Stimulated activated CD8-positive, alpha-beta memory T cell treated with anti-CD3 and anti-CD28 coated beads, Interleukin-7, amount 100 ng/mL, for 48 hours (primary cell): ENCODE measurements at regions not wholly inside any gene's neighbourhood (a gene's known extent, or its start where the extent isn't known, plus 50 kb on each side); places are given as distances from the start of the nearest gene placed in this dataset.
"Not testable (repeated sequence)": the region's sequence is repeated elsewhere in the genome, so short reads cannot be mapped to it uniquely, and the experiment has no call there.

Experiments
- DNase-seq, 2 donors: peaks; one replicate each; pipeline ENCODE4 v3.0.0-alpha.2; 2020; ENCODE audit warnings: low read depth in 1 of 2; ENCODE audit errors: extremely low read depth in 1 of 2

DNA sequence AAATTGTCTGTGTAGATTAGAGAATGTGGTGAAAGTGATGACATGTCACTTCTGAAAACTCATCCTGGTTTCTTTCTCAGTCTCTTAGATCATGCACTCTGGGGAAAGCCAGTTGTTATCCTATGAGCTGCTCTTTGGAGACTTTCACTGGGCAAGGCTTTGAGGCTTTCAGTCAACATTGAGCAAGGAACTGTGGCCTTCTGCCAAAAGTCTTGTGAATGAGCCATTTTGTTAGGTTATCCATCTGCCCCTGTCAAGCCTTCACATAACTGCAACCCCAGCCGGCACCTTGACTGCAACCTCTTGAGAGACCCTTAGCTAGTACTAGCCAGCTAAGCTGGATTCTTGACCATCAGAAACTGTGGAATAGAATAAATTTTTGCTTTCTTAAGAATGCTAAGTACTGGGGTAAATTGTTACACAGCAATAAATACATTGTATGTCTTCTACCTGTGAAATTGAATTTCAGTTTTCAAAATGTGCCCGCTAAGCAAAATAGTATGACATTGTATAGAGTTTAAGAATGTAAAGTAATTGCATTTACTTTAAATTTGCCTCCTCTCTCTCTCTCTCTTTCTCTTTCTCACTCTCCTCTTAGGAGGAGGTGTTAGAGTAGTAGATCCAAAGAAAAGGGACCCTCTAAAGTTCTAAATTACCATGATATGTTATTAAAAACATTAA is 1273.0 kb downstream of the RAPGEF2 start:
- DNase-seq: no peak

DNA sequence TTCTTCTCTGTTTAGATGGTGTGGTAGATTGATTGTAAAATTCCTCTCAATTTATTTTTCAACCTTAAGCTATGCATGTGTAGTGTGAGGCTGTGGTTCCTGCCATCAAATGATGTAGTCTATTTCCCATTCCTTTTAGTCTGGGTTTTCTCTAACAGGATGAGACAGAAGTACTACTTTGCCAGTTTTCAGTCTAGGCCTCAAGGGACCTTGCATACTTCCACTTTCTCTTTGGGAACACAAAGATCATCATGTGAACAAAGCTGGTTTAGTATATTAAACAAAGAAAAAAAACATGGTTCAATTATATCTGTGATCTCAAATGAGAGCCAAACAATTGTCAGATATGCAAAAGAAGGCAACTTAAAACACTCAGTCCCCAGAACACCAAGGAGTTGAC is 1284.0 kb downstream of the RAPGEF2 start:
- no peak for DNase-seq

- no peak for DNase-seq
These were observed 1296.9 kb downstream of the RAPGEF2 start for GRCh38 chr4:160399826-160400225.

GRCh38 chr4:160403081-160403480 is 1300.2 kb downstream of the RAPGEF2 start:
- DNase-seq: no peak

DNA sequence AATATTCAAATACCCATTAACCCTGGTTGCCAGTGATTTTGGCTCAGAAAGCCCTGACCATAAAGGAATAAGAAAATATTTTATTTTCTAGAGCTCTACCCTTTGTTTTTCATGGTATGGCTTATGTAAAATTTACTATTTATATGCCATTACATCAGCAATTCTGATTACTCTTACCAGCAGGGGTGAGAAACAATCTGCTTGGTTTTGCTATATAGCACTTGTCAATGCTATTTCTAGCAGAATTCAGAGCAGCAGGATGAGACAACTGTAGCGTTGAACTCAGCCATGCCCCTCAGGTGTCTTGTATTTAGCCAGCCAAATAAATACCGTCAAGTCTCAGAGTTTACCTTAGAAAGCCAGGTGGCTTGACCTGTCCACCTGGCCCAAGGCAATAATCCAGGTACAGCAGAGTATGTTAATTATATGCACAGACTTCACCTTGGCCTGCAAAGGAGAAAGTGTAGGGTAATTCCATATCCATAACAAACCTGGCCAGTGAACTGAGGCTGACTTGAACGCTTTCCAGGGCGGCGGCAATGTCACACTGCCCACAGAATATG is 1303.5 kb downstream of the RAPGEF2 start:
- no peak for DNase-seq

DNA sequence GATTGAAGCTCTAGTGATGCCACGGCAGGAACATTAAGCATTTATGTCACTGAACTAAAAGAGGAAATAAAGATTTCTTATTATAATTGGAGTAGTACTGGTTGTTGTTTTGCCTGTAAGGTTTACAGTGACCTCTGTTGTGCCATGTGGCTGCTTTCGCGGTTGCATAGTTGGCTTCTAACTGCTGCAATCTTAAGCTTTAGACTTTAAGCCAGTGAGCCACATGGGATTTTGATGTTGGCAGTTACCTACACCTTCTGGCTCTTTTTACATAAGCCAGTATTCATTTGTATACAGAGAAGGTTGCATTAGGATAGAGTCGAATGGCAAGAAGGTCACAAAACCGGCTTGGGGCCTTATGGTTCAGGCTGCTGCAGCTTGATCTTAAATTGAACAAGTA is 1311.6 kb downstream of the RAPGEF2 start:
- no peak for DNase-seq

- DNase-seq: no peak
These were observed 1321.1 kb downstream of the RAPGEF2 start for GRCh38 chr4:160423879-160424451.

GRCh38 chr4:160426233-160426632 is 1323.4 kb downstream of the RAPGEF2 start:
- no peak for DNase-seq

- DNase-seq: no peak
These were observed 1348.0 kb downstream of the RAPGEF2 start for GRCh38 chr4:160450876-160451275.

DNA sequence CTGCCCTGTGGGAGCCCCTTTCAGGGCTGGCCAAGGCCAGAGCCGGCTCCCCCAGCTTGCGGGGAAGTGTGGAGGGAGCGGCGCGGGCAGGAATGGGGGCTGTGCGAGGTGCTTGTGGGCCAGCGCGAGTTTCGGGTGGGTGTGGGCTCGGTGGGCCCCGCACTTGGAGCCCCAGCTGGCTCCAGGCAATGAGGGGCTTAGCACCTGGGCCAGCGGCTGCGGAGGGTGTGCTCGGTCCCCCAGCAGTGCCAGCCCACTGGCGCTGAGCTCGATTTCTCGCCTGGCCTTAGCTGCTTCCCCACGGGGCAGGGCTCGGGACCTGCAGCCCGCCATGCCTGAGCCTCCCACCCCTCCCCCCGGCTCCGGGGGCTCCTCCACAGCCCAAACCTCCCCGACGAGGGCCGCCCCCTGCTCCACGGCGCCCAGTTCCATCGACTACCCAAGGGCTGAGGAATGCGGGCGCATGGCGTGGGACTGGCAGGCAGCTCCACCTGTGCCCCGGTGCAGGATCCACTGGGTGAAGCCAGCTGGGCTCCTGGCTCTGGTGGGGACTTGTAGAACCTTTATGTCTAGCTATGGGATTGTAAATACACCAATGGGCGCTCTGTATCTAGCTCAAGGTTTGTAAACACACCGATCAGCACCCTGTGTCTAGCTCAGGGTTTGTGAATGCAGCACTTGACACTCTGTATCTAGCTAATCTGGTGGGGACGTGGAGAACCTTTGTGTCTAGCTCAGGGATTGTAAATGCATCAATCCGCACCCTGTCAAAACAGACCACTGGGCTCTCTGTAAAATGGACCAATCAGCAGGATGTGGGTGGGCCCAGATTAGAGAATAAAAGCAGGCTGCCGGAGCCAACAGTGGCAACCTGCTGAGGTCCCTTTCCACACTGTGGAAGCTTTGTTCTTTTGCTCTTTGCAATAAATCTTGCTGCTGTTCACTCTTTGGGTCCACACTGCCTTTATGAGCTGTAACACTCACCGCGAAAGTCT is 1379.1 kb downstream of the RAPGEF2 start:
- DNase-seq: not testable (repeated sequence)

DNA sequence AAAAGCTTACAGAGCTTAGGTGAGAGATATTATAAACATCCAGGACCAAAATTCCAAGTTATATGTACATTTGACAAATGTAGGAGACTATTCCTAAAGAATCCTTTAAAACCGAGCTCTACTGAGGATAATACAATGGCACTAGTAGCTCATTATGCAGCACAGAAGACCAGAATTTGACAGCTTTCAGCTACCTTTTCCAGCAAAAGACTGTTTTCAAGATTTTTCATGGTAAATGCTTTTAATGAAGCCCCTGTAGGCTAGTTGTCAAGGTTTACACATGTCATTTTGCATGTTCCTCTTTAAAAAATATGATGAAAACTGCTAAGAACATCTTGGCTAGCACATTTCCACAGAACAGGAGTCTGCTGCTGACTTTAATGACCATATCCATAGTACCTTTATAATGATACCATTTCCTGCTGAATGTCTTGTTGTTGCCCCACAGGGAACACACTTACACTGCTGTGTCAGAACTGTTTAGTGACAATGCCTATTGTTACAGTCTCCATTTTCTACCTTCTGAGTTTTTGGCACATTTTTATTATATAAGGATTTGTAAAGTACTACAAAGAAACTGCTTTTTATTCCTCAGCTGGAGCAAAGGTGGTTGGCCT is 1382.3 kb downstream of the RAPGEF2 start:
- no peak for DNase-seq

- no peak for DNase-seq
These were observed 1389.3 kb downstream of the RAPGEF2 start for GRCh38 chr4:160492181-160492580.

- no peak for DNase-seq
These were observed 1390.3 kb downstream of the RAPGEF2 start for GRCh38 chr4:160493206-160493605.

- DNase-seq: no peak
These were observed 1392.5 kb downstream of the RAPGEF2 start for GRCh38 chr4:160495356-160495755.

GRCh38 chr4:160498211-160498610 is 1395.3 kb downstream of the RAPGEF2 start:
- no peak for DNase-seq

GRCh38 chr4:160505724-160506123 is 1402.8 kb downstream of the RAPGEF2 start:
- DNase-seq: no peak

GRCh38 chr4:160510928-160511327 is 1408.0 kb downstream of the RAPGEF2 start:
- no peak for DNase-seq

GRCh38 chr4:160514126-160514525 is 1411.2 kb downstream of the RAPGEF2 start:
- DNase-seq: no peak

DNA sequence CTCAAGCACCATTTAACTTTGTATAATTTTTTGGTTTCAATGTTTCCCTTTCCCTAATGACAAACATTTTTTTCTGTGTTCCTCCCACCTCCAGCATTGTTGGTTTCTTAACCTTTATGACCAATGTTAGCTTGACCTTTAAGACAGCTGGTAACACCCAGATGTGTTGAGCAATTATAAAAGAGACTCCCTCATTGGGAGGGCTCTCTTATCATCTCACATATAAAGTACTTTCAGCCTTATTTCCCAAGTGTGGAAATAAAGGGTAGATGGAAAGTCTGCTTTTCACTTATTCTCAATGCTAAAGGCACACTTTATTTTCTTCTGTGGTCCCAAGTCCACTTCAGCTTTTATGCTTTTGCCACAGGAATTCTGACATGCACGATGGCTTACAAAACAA is 1420.4 kb downstream of the RAPGEF2 start:
- no peak for DNase-seq

- no peak for DNase-seq
These were observed 1434.8 kb downstream of the RAPGEF2 start for GRCh38 chr4:160537681-160538080.

GRCh38 chr4:160546201-160546600 is 1443.3 kb downstream of the RAPGEF2 start:
- DNase-seq: no peak
